ENCODE measurements at regions not wholly inside any gene's neighbourhood (a gene's known extent, or its start where the extent isn't known, plus 50 kb on each side); places are given as distances from the start of the nearest gene placed in this dataset.

DNA sequence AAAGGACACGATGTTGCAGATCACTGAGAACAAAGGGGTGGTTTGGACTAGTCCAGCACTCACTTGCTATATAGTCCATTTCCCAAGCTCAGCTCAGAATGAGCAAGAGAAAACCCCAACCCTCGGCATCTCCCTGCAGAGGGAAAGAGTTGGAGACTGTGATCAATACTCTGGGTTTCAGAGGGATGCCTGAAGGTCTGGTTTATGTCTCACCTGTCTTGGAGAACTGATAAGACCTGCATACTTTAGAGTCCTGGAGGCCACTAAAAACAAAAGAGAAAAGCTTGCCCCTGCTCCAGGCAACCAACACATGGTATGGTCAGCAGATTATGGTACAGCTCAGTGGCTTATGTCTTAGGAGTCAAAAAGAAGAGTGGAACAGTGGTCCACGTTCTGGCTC is 1006.9 kb downstream of the CDH9 start:
- H3K4me3 ChIP-seq (ENCODE audit: low read depth, low read length), result no peak overlapping the region
- TF ChIP-seq, protein P1, sequence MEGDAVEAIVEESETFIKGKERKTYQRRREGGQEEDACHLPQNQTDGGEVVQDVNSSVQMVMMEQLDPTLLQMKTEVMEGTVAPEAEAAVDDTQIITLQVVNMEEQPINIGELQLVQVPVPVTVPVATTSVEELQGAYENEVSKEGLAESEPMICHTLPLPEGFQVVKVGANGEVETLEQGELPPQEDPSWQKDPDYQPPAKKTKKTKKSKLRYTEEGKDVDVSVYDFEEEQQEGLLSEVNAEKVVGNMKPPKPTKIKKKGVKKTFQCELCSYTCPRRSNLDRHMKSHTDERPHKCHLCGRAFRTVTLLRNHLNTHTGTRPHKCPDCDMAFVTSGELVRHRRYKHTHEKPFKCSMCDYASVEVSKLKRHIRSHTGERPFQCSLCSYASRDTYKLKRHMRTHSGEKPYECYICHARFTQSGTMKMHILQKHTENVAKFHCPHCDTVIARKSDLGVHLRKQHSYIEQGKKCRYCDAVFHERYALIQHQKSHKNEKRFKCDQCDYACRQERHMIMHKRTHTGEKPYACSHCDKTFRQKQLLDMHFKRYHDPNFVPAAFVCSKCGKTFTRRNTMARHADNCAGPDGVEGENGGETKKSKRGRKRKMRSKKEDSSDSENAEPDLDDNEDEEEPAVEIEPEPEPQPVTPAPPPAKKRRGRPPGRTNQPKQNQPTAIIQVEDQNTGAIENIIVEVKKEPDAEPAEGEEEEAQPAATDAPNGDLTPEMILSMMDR (IDR thresholded peaks at IDR 0.05; ENCODE audit: borderline replicate concordance, insufficient read depth, low read depth, low read length), result no peak

DNA sequence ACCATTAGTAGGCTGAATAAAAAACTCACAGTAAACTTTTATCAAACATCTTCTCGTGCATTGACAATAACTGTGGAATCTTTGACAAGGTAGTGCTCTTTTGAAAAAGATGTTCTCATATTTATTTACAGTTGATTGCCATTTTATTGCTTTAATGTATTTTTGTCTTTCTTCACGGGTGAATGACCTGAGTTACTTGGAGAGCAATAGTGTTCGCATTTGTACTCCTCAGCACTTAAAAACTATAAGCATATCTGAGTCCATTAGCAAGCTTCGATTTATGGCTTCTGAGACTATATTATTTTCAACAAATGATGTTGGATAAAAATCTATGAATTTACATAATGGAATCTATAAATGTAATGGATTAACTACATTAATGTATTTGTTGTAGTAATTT is 1012.3 kb downstream of the CDH9 start:
- H3K4me3 ChIP-seq (ENCODE audit: low read depth, low read length), result no peak overlapping the region
- TF ChIP-seq, protein P1 (IDR thresholded peaks at IDR 0.05; ENCODE audit: borderline replicate concordance, insufficient read depth, low read depth, low read length), result no peak

DNA sequence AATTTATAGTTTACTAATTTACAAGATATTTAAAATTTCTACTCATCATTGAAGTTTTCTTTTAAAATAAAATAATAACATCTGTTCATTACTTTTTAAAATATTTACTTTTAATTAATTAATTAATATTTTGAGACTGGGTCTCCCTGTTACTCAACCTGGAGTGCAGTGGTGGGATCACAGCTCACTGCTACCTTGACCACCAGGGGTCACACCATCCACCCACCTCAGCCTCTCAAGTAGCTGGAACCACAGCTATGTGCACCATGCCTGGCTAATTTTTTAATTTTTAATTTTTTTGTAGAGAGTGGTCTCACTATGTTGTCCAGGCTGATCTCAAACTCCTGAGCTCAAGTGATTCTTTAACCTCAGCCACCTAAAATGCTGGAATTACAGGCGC is 1013.6 kb downstream of the CDH9 start:
- no peak overlapping the region for H3K4me3 ChIP-seq (ENCODE audit: low read depth, low read length)
- TF ChIP-seq, protein P1 (IDR thresholded peaks at IDR 0.05; ENCODE audit: borderline replicate concordance, insufficient read depth, low read depth, low read length), result no peak

DNA sequence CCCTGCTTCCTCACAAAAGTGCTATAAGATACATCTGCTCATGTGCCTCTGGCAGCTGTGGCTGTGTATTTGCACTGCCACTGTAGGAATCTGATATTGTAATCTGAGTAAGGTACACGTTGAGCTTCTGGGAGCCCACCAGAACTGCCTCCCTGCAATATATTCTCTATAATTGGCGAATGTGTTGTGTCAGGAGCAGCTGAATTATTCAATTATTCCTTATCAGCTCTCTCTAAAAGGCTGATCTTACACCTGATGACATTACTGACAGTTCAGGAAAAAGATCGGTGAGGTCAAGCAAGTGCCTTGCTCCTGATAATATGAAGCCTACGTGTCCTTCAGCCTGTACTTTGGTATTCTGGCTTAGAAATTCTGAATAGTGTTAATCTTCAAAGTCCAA is 1015.0 kb downstream of the CDH9 start:
- no peak overlapping the region for H3K4me3 ChIP-seq (ENCODE audit: low read depth, low read length)
- TF ChIP-seq, protein P1 (IDR thresholded peaks at IDR 0.05; ENCODE audit: borderline replicate concordance, insufficient read depth, low read depth, low read length), result no peak

DNA sequence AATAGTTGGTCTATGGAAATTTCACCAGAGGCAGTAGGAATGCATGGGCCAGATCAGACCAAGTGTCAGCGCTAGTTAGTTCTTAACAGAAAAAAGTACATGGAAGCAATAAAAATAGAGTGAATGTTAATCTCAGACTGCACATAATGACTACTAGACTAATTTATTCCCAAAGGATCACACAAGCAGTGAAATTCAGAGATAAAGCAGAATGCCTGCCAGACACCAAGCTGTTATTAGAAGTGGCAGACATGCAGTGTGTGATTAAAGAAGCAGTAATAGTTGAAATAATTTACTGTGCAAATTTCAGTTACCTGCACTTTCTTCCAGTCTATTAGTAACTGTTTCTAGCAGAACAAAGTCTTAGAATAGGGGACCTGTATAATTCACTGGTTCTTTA is 1024.2 kb downstream of the CDH9 start:
- TF ChIP-seq, protein P1 (IDR thresholded peaks at IDR 0.05; ENCODE audit: borderline replicate concordance, insufficient read depth, low read depth, low read length), result no peak
- H3K4me3 ChIP-seq (ENCODE audit: low read depth, low read length), result no peak overlapping the region

DNA sequence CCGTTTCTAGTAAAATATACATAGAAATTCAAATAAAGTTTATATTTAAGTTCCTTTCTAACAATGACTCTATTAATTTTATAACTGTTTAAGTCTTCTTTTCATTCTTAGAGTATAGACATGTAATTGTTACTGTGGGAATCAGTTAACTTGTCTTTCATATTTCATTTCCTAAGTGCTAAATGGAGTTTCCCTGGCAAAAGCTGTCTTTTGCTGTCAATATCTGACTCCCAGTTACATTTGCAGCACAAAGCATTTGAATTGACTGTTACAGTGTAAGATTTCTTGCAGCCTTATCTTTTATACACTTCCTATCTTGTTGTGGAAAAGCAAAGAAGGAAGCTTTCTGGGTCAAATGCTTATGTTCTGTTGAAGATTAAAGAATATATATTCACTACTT is 1026.3 kb downstream of the CDH9 start:
- TF ChIP-seq, protein P1 (IDR thresholded peaks at IDR 0.05; ENCODE audit: borderline replicate concordance, insufficient read depth, low read depth, low read length), result no peak

DNA sequence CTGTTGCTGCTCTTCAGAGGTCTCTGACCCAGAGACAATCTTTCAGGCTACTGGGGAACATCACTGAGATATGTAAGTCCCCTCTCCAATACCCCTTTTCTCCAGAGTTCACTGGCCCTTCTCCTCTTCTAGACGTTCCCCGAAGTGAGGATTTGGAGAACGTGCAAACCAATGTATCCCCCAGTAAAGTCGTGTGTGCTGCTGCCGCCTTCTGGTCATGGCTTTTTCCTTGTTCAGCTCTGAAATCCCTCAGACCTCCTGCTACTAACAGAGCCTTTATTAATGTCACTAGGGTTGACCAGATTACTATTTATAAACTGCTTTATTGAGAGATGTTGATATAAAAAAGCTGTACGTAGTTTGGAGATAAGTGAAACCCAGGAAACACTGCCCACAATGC is 1028.6 kb downstream of the CDH9 start:
- H3K4me3 ChIP-seq (ENCODE audit: low read depth, low read length), result no peak overlapping the region
- TF ChIP-seq, protein P1 (IDR thresholded peaks at IDR 0.05; ENCODE audit: borderline replicate concordance, insufficient read depth, low read depth, low read length), result no peak

More for the DNA sequence above, 1026.3 kb downstream of the CDH9 start:
- no peak overlapping the region for H3K4me3 ChIP-seq (ENCODE audit: low read depth, low read length)
